ENCODE measurements at regions not wholly inside any gene's neighbourhood (a gene's known extent, or its start where the extent isn't known, plus 50 kb on each side); places are given as distances from the start of the nearest gene placed in this dataset.
"Not testable (repeated sequence)": the region's sequence is repeated elsewhere in the genome, so short reads cannot be mapped to it uniquely, and the experiment has no call there.

GRCh38 chr5:118121258-118121657 is 867.1 kb downstream of the DTWD2 start:
- 89 to 94% methylated on average over 3 of the region's 3 CpGs for WGBS, 2 donors
- no peaks in the 10 kb centered on the region for H3K9me3 ChIP-seq (ENCODE audit: control insufficient read depth in 2 of 2, insufficient read depth in 1 of 2, low read depth in 1 of 2, low read length in 1 of 2)

GRCh38 chr5:118115791-118116190 is 872.6 kb downstream of the DTWD2 start:
- WGBS, 2 donors: 64 to 67% methylated on average over 4 of the region's 4 CpGs
- Histone ChIP-seq H3K27ac (ENCODE audit: low read depth in 2 of 2, low read length in 1 of 2) (no peak overlapping the region), H3K4me3 (ENCODE audit: low read depth in 1 of 2, low read length in 2 of 2) (no peak overlapping the region), H3K27me3 (ENCODE audit: control insufficient read depth in 1 of 2, insufficient read depth in 2 of 2, low read length in 2 of 2) (no peaks in the 10 kb centered on the region), H3K9me3 (ENCODE audit: control insufficient read depth in 2 of 2, insufficient read depth in 1 of 2, low read depth in 1 of 2, low read length in 1 of 2) (no peaks in the 10 kb centered on the region), H3K36me3 (ENCODE audit: control insufficient read depth in 2 of 2, insufficient read depth in 2 of 2, low read length in 1 of 2) (no peaks in the 10 kb centered on the region), H3K4me1 (ENCODE audit: control insufficient read depth in 2 of 2, insufficient read depth in 2 of 2, low read length in 1 of 2) (no peaks in the 10 kb centered on the region)

More at GRCh38 chr5:118121258-118121657, 867.1 kb downstream of the DTWD2 start:
- no peaks in the 10 kb centered on the region for H3K36me3 ChIP-seq (ENCODE audit: control insufficient read depth in 2 of 2, insufficient read depth in 2 of 2, low read length in 1 of 2)
- H3K27ac ChIP-seq (ENCODE audit: low read depth in 2 of 2, low read length in 1 of 2): no peak overlapping the region
- H3K27me3 ChIP-seq (ENCODE audit: control insufficient read depth in 1 of 2, insufficient read depth in 2 of 2, low read length in 2 of 2): no peaks in the 10 kb centered on the region
- H3K4me1 ChIP-seq (ENCODE audit: control insufficient read depth in 2 of 2, insufficient read depth in 2 of 2, low read length in 1 of 2): no peaks in the 10 kb centered on the region
- H3K4me3 ChIP-seq (ENCODE audit: low read depth in 1 of 2, low read length in 2 of 2): no peak overlapping the region

GRCh38 chr5:118111956-118112355 is 876.4 kb downstream of the DTWD2 start:
- no peaks in the 10 kb centered on the region for H3K4me1 ChIP-seq (ENCODE audit: control insufficient read depth in 2 of 2, insufficient read depth in 2 of 2, low read length in 1 of 2)
- 71 to 73% methylated on average over 5 of the region's 5 CpGs for WGBS, 2 donors
- no peaks in the 10 kb centered on the region for H3K9me3 ChIP-seq (ENCODE audit: control insufficient read depth in 2 of 2, insufficient read depth in 1 of 2, low read depth in 1 of 2, low read length in 1 of 2)
- H3K36me3 ChIP-seq (ENCODE audit: control insufficient read depth in 2 of 2, insufficient read depth in 2 of 2, low read length in 1 of 2): no peaks in the 10 kb centered on the region
- no peak overlapping the region for H3K27ac ChIP-seq (ENCODE audit: low read depth in 2 of 2, low read length in 1 of 2)
- no peak overlapping the region for H3K4me3 ChIP-seq (ENCODE audit: low read depth in 1 of 2, low read length in 2 of 2)
- H3K27me3 ChIP-seq (ENCODE audit: control insufficient read depth in 1 of 2, insufficient read depth in 2 of 2, low read length in 2 of 2): no peaks in the 10 kb centered on the region

GRCh38 chr5:118107246-118107645 is 881.1 kb downstream of the DTWD2 start:
- WGBS, 2 donors: 69% methylated on average over 3 of the region's 3 CpGs
- H3K4me3 ChIP-seq (ENCODE audit: low read depth in 1 of 2, low read length in 2 of 2); H3K9me3 ChIP-seq (ENCODE audit: control insufficient read depth in 2 of 2, insufficient read depth in 1 of 2, low read depth in 1 of 2, low read length in 1 of 2): not testable (repeated sequence)

GRCh38 chr5:118098716-118099115 is 889.6 kb downstream of the DTWD2 start:
- H3K27me3 ChIP-seq (ENCODE audit: control insufficient read depth in 1 of 2, insufficient read depth in 2 of 2, low read length in 2 of 2): no peaks in the 10 kb centered on the region
- no peaks in the 10 kb centered on the region for H3K4me1 ChIP-seq (ENCODE audit: control insufficient read depth in 2 of 2, insufficient read depth in 2 of 2, low read length in 1 of 2)
- H3K36me3 ChIP-seq (ENCODE audit: control insufficient read depth in 2 of 2, insufficient read depth in 2 of 2, low read length in 1 of 2): no peaks in the 10 kb centered on the region
- no peaks in the 10 kb centered on the region for H3K9me3 ChIP-seq (ENCODE audit: control insufficient read depth in 2 of 2, insufficient read depth in 1 of 2, low read depth in 1 of 2, low read length in 1 of 2)
- no peak overlapping the region for H3K27ac ChIP-seq (ENCODE audit: low read depth in 2 of 2, low read length in 1 of 2)
- H3K4me3 ChIP-seq (ENCODE audit: low read depth in 1 of 2, low read length in 2 of 2): no peak overlapping the region
- WGBS, 2 donors: 84 to 92% methylated on average over 1 of the region's 1 CpG

More at GRCh38 chr5:118107246-118107645, 881.1 kb downstream of the DTWD2 start:
- H3K27ac ChIP-seq (ENCODE audit: low read depth in 2 of 2, low read length in 1 of 2); H3K27me3 ChIP-seq (ENCODE audit: control insufficient read depth in 1 of 2, insufficient read depth in 2 of 2, low read length in 2 of 2); H3K4me1 ChIP-seq (ENCODE audit: control insufficient read depth in 2 of 2, insufficient read depth in 2 of 2, low read length in 1 of 2); H3K36me3 ChIP-seq (ENCODE audit: control insufficient read depth in 2 of 2, insufficient read depth in 2 of 2, low read length in 1 of 2): not testable (repeated sequence)

- Histone ChIP-seq H3K36me3 (ENCODE audit: control insufficient read depth in 2 of 2, insufficient read depth in 2 of 2, low read length in 1 of 2) (no peaks in the 10 kb centered on the region), H3K4me1 (ENCODE audit: control insufficient read depth in 2 of 2, insufficient read depth in 2 of 2, low read length in 1 of 2) (no peaks in the 10 kb centered on the region), H3K4me3 (ENCODE audit: low read depth in 1 of 2, low read length in 2 of 2) (no peak overlapping the region), H3K27ac (ENCODE audit: low read depth in 2 of 2, low read length in 1 of 2) (no peak overlapping the region), H3K9me3 (ENCODE audit: control insufficient read depth in 2 of 2, insufficient read depth in 1 of 2, low read depth in 1 of 2, low read length in 1 of 2) (no peaks in the 10 kb centered on the region), H3K27me3 (ENCODE audit: control insufficient read depth in 1 of 2, insufficient read depth in 2 of 2, low read length in 2 of 2) (no peaks in the 10 kb centered on the region)
- WGBS, 2 donors: 32 to 44% methylated on average over 2 of the region's 2 CpGs
Measured at GRCh38 chr5:118095115-118095514, 893.2 kb downstream of the DTWD2 start.

GRCh38 chr5:118088448-118088847 is 899.9 kb downstream of the DTWD2 start:
- H3K9me3 ChIP-seq (ENCODE audit: control insufficient read depth in 2 of 2, insufficient read depth in 1 of 2, low read depth in 1 of 2, low read length in 1 of 2): peaks cover 0 to 5% of the 10 kb centered on the region in 2 donors
- H3K36me3 ChIP-seq (ENCODE audit: control insufficient read depth in 2 of 2, insufficient read depth in 2 of 2, low read length in 1 of 2): no peaks in the 10 kb centered on the region
- H3K27ac ChIP-seq (ENCODE audit: low read depth in 2 of 2, low read length in 1 of 2): no peak overlapping the region
- H3K27me3 ChIP-seq (ENCODE audit: control insufficient read depth in 1 of 2, insufficient read depth in 2 of 2, low read length in 2 of 2): no peaks in the 10 kb centered on the region
- H3K4me3 ChIP-seq (ENCODE audit: low read depth in 1 of 2, low read length in 2 of 2): no peak overlapping the region
- no peaks in the 10 kb centered on the region for H3K4me1 ChIP-seq (ENCODE audit: control insufficient read depth in 2 of 2, insufficient read depth in 2 of 2, low read length in 1 of 2)

- H3K9me3 ChIP-seq (ENCODE audit: control insufficient read depth in 2 of 2, insufficient read depth in 1 of 2, low read depth in 1 of 2, low read length in 1 of 2): peaks cover 2 to 3% of the 10 kb centered on the region in 2 donors
- H3K27me3 ChIP-seq (ENCODE audit: control insufficient read depth in 1 of 2, insufficient read depth in 2 of 2, low read length in 2 of 2): no peaks in the 10 kb centered on the region
- H3K4me1 ChIP-seq (ENCODE audit: control insufficient read depth in 2 of 2, insufficient read depth in 2 of 2, low read length in 1 of 2): no peaks in the 10 kb centered on the region
- H3K36me3 ChIP-seq (ENCODE audit: control insufficient read depth in 2 of 2, insufficient read depth in 2 of 2, low read length in 1 of 2): no peaks in the 10 kb centered on the region
- H3K4me3 ChIP-seq (ENCODE audit: low read depth in 1 of 2, low read length in 2 of 2): no peak overlapping the region
- H3K27ac ChIP-seq (ENCODE audit: low read depth in 2 of 2, low read length in 1 of 2): no peak overlapping the region
- WGBS, 2 donors: 43 to 61% methylated on average over 2 of the region's 2 CpGs
Measured at GRCh38 chr5:118076490-118076889, 911.9 kb downstream of the DTWD2 start.

- no peaks in the 10 kb centered on the region for H3K4me1 ChIP-seq (ENCODE audit: control insufficient read depth in 2 of 2, insufficient read depth in 2 of 2, low read length in 1 of 2)
- WGBS, 2 donors: 81 to 84% methylated on average over 2 of the region's 2 CpGs
- H3K4me3 ChIP-seq (ENCODE audit: low read depth in 1 of 2, low read length in 2 of 2): no peak overlapping the region
- no peaks in the 10 kb centered on the region for H3K9me3 ChIP-seq (ENCODE audit: control insufficient read depth in 2 of 2, insufficient read depth in 1 of 2, low read depth in 1 of 2, low read length in 1 of 2)
- H3K27me3 ChIP-seq (ENCODE audit: control insufficient read depth in 1 of 2, insufficient read depth in 2 of 2, low read length in 2 of 2): no peaks in the 10 kb centered on the region
- no peak overlapping the region for H3K27ac ChIP-seq (ENCODE audit: low read depth in 2 of 2, low read length in 1 of 2)
- no peaks in the 10 kb centered on the region for H3K36me3 ChIP-seq (ENCODE audit: control insufficient read depth in 2 of 2, insufficient read depth in 2 of 2, low read length in 1 of 2)
Measured at GRCh38 chr5:118070041-118070440, 918.3 kb downstream of the DTWD2 start.

GRCh38 chr5:118069452-118069851 is 918.9 kb downstream of the DTWD2 start:
- Histone ChIP-seq H3K27me3 (ENCODE audit: control insufficient read depth in 1 of 2, insufficient read depth in 2 of 2, low read length in 2 of 2) (no peaks in the 10 kb centered on the region), H3K4me1 (ENCODE audit: control insufficient read depth in 2 of 2, insufficient read depth in 2 of 2, low read length in 1 of 2) (no peaks in the 10 kb centered on the region), H3K4me3 (ENCODE audit: low read depth in 1 of 2, low read length in 2 of 2) (no peak overlapping the region), H3K36me3 (ENCODE audit: control insufficient read depth in 2 of 2, insufficient read depth in 2 of 2, low read length in 1 of 2) (no peaks in the 10 kb centered on the region), H3K27ac (ENCODE audit: low read depth in 2 of 2, low read length in 1 of 2) (no peak overlapping the region), H3K9me3 (ENCODE audit: control insufficient read depth in 2 of 2, insufficient read depth in 1 of 2, low read depth in 1 of 2, low read length in 1 of 2) (no peaks in the 10 kb centered on the region)
